ENCODE measurements at regions not wholly inside any gene's neighbourhood (a gene's known extent, or its start where the extent isn't known, plus 50 kb on each side); places are given as distances from the start of the nearest gene placed in this dataset.
A peak's percentile ranks its signal among the peaks of the same experiment; 100 is the strongest.

DNA sequence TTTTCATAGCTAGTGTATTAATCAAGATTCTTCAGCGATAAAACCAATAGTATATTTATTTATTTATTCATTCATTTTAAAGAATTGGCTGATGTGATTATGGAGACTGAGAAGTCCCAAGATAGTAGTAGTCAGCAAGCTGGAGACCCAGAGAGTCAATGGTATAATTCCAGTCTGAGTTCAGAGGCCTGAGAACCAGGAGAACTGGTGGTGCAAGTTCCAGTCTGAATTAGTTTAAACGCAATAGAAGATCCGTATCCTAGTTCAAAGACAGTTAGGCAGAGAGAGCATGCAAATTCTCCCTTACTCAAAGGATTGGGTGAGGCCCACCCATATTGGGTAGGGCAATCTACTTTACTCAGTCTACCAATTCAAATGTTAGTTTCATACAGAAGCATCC lies 364.2 kb upstream of the RPS23 start:
- H3K4me3 ChIP-seq (ENCODE audit: low read depth, low read length) = no peak overlapping the region
- DNase-seq (ENCODE audit: low read depth) = no peak
- no peak for TF ChIP-seq CTCF (IDR thresholded peaks at IDR 0.05; ENCODE audit: insufficient read depth, low read depth, low read length)

DNA sequence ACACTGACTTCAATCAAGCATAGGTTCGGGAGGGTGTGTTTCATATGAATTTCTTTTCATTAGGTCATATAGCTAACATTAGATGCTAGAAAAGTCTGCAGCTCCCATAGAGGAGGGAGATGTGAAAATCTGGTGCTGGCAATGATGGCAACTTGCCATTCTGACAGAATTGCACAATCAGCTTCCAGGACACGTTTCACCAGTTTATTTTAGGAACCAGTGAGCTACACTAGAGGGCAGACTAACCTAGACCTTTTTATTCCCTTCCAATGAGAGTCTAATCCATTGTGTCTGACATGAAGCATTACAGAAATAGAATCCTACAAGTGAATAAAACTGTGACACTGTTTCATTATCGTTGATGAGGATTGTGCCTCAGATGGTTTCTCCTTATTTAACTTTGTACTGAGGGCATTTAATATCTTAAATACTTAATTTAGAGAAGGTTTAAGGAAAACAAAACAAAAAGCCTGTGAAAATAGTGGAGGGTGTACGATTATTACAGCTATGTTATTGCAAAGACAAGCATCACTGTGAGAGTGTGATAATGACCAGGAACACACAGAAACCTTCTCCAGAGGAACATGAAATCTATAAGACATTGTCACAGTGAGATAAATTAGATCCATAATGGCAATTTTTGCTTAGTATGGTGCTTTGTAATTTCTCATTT lies 363.3 kb upstream of the RPS23 start:
- DNase-seq (ENCODE audit: low read depth) = peak; percentile 88
- H3K4me3 ChIP-seq (ENCODE audit: low read depth, low read length) = no peak overlapping the region
- peak; percentile 74 for TF ChIP-seq CTCF (IDR thresholded peaks at IDR 0.05; ENCODE audit: insufficient read depth, low read depth, low read length)

DNA sequence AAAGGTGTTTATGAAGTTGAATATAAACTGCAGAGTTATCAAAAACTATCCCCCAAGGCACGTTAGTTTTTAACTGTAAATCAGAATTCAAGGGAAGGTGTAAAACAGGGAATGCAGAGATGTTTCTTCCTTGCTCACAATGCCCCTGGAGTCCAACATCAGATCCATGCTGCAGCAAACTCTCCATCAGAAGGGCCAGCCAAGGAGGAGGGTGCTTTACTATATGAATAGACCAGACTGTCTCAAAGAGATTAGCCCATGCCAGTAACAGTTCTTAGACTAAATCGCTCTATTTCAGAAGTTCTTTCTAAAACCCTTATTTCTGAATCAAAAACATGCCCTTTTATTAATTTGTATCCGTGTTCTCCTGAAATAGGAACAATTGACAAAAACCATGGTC lies 362.8 kb upstream of the RPS23 start:
- TF ChIP-seq CTCF (IDR thresholded peaks at IDR 0.05; ENCODE audit: insufficient read depth, low read depth, low read length) = no peak
- no peak for DNase-seq (ENCODE audit: low read depth)
- H3K4me3 ChIP-seq (ENCODE audit: low read depth, low read length) = no peak overlapping the region

GRCh38 chr5:82639393-82640144 lies 361.4 kb upstream of the RPS23 start:
- DNase-seq (ENCODE audit: low read depth) = peak; percentile 25
- TF ChIP-seq CTCF (IDR thresholded peaks at IDR 0.05; ENCODE audit: insufficient read depth, low read depth, low read length) = no peak
- H3K4me3 ChIP-seq (ENCODE audit: low read depth, low read length) = no peak overlapping the region

DNA sequence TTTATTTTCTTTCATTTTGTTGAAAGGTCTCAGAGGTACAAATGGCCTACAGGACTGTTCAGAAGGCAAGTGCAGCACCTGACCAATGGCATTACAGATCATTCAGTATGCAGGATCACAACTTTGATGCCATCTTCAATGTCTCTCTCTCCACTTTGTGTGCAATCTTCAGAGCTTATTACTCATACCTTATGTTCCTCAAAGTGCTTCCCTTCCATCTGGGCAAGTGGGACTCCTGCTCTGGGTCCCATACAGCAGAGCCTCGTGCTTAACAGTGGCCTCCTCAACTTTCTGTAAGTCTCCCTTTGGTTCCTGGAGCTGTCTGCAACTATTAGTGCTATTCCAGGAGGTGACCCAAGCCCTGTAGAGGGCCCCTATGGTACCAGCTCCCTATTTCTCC lies 358.4 kb upstream of the RPS23 start:
- no peak overlapping the region for H3K4me3 ChIP-seq (ENCODE audit: low read depth, low read length)
- no peak for DNase-seq (ENCODE audit: low read depth)
- TF ChIP-seq CTCF (IDR thresholded peaks at IDR 0.05; ENCODE audit: insufficient read depth, low read depth, low read length) = no peak

- DNase-seq (ENCODE audit: low read depth) = peak; percentile 51
- no peak overlapping the region for H3K4me3 ChIP-seq (ENCODE audit: low read depth, low read length)
- no peak for TF ChIP-seq CTCF (IDR thresholded peaks at IDR 0.05; ENCODE audit: insufficient read depth, low read depth, low read length)
These were observed 357.6 kb upstream of the RPS23 start for GRCh38 chr5:82635561-82636288.
